Activated T-cell treated with anti-CD3 and anti-CD28 coated beads, Interleukin-2, amount 50 U/mL, for 4 hours (primary cell): ENCODE measurements at regions not wholly inside any gene's neighbourhood (a gene's known extent, or its start where the extent isn't known, plus 50 kb on each side); places are given as distances from the start of the nearest gene placed in this dataset.
"Not testable (repeated sequence)": the region's sequence is repeated elsewhere in the genome, so short reads cannot be mapped to it uniquely, and the experiment has no call there.

Experiments
- ATAC-seq, 2 donors: fragments of 200-7000 bp; cut with Tn5 transposase; one replicate each; pipeline ENCODE4 v1.10.0; 2021
- DNase-seq: peaks from one replicate; pipeline ENCODE4 v3.0.0-alpha.2; 2020
- H3K27me3 Mint-ChIP-seq: one replicate; pipeline ENCODE4 v1.8.0; 2021; ENCODE audit warnings: low read depth, mixed read lengths
- H3K36me3 Mint-ChIP-seq: one replicate; pipeline ENCODE4 v1.8.0; 2022; ENCODE audit warnings: mixed read lengths; ENCODE audit not compliant: insufficient read depth
- H3K4me1 Mint-ChIP-seq: one replicate; pipeline ENCODE4 v1.8.0; 2021; ENCODE audit warnings: low read depth, mixed read lengths
- H3K4me3 Mint-ChIP-seq: one replicate; pipeline ENCODE4 v1.8.0; 2021; ENCODE audit warnings: mild to moderate bottlenecking, moderate library complexity, mixed read lengths
- H3K9me3 Mint-ChIP-seq: one replicate; pipeline ENCODE4 v1.8.0; 2021; ENCODE audit warnings: mixed read lengths

DNA sequence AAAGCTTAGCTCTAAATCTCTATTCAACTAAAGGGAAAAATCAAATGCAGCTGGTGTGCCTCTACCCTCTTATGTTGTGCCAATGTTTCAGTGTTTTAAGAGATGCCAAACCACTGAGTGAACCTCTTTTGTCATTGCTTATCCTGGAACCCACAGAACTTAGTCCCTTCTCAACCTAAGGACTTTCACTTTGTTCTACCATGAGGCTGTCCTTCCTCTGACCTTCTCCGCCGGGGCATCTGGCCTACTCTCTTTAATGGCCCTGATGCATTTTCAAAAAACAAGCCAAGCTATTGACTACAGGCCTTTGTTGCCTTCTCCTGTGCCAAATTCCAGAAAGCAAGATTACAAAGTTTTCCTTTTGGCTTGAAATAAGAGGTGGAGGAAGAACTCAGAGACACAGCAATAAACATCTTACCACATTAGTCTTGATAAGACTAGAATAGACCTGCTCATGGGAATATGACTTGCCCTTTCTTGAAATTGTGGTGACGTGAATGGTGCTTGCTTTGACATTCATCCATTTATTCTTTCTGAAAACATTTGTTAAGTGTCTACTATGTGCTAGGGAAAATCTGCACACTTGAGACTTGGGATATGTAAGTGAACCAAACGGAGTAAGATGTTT is 253.2 kb upstream of the SMIM30 start:
- Mint-ChIP-seq H3K9me3 (no peaks in the 10 kb centered on the region), H3K4me1 (no peaks in the 10 kb centered on the region), H3K27me3 (no peaks in the 10 kb centered on the region), H3K4me3 (no peak overlapping the region), H3K36me3 (no peaks in the 10 kb centered on the region)
- ATAC-seq (no peak), DNase-seq (no peak)

- no peak for ATAC-seq
- H3K4me3 Mint-ChIP-seq: no peak overlapping the region
- H3K4me1 Mint-ChIP-seq: no peaks in the 10 kb centered on the region
- H3K36me3 Mint-ChIP-seq: no peaks in the 10 kb centered on the region
- no peaks in the 10 kb centered on the region for H3K27me3 Mint-ChIP-seq
- DNase-seq: no peak
- peaks cover 2% of the 10 kb centered on the region for H3K9me3 Mint-ChIP-seq
Measured at GRCh38 chr7:113370910-113371309, 252.6 kb upstream of the SMIM30 start.

DNA sequence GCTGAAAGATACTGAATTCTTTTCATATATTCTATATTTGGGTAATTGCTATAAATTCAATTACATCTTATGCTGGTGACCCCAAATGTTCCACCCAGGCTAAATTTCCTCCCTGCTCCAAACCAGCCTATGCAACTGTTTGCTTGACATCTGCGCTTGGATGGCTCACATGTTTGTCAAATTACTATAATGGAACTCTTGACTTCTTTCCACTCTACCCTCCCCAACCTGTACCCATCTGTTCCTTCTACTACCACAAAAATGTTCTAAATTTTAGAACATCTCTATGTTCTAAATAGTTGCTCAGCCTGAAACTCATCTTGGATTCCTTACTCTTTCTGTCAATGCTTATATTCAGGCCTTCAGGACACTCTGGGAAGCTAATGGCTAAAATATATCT is 249.9 kb upstream of the SMIM30 start:
- ATAC-seq (no peak), DNase-seq (no peak)
- no peaks in the 10 kb centered on the region for H3K27me3 Mint-ChIP-seq
- no peak overlapping the region for H3K4me3 Mint-ChIP-seq
- H3K9me3 Mint-ChIP-seq: peaks cover 4% of the 10 kb centered on the region
- H3K4me1 Mint-ChIP-seq: no peaks in the 10 kb centered on the region
- H3K36me3 Mint-ChIP-seq: no peaks in the 10 kb centered on the region

DNA sequence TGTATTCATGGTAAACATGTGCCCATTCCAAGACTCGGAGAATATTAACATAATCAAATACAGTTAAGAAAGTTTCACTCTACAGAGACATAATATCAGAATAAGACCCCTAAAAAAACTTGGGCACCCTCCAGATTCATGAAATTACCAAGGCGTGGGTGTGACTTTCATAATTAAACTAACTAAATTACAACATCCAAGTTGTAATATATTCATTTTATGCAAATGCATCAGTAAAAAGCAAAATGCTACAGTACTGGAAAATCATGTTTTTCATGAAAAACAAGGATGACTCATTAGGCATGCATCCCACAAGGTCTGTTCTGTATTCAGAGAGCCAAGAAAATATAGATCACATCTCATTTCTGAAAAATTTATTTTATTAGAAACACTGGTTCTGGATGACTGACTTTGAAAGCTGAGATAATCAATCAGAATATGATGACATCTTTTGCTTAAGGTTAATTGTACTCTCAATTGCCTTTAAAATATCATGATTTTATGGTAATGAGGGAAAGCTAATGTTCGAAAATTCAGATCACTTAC is 248.8 kb upstream of the SMIM30 start:
- Mint-ChIP-seq H3K27me3 (no peaks in the 10 kb centered on the region), H3K4me3 (no peak overlapping the region), H3K9me3 (peaks cover 4% of the 10 kb centered on the region), H3K4me1 (no peaks in the 10 kb centered on the region), H3K36me3 (no peaks in the 10 kb centered on the region)
- DNase-seq: no peak
- no peak for ATAC-seq

DNA sequence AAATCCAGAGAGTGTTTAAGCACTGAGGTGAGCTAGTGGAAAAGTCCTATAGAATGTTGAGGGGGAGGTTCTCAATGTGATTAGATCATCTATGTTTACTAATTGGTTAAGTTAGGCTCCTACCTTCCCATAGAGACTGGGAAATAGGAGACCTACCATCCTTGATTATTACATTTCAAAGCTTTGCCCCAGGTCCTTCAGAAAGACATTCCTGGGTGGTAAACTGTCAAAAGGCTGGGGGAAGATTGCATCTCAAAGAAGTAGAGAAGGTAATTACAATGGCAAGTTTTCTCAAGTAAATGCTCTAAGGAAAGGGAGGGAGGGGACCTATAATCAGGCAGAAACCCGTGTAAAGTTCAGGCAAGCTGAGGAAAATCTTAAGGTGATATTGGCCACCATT is 247.8 kb upstream of the SMIM30 start:
- H3K4me3 Mint-ChIP-seq: no peak overlapping the region
- DNase-seq (no peak), ATAC-seq (no peak)
- H3K4me1 Mint-ChIP-seq: no peaks in the 10 kb centered on the region
- no peaks in the 10 kb centered on the region for H3K36me3 Mint-ChIP-seq
- peaks cover 4% of the 10 kb centered on the region for H3K9me3 Mint-ChIP-seq
- H3K27me3 Mint-ChIP-seq: no peaks in the 10 kb centered on the region

GRCh38 chr7:113349339-113349738 is 231.0 kb upstream of the SMIM30 start:
- ATAC-seq (no peak), DNase-seq (no peak)
- Mint-ChIP-seq H3K27me3 (no peaks in the 10 kb centered on the region), H3K36me3 (no peaks in the 10 kb centered on the region), H3K4me1 (no peaks in the 10 kb centered on the region), H3K4me3 (no peak overlapping the region), H3K9me3 (no peaks in the 10 kb centered on the region)

DNA sequence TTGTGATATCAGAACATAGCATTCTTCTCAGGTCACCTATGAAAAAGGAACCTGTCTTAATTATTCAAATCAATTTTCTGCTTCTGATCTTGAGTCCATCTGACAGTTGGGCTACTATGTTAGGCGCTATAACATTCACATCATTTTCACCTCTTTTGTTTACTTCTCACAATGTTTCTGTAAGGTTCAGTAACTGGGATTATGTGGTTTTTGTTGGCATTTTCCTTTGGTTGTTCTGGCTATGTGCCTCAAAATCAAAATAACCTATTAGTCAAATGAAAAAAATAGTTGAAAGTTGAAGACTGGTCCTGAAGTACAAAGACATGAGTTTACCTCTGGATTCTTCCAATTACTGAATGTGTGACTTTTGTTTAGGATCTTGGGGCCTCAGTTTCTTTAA is 221.3 kb upstream of the SMIM30 start:
- ATAC-seq (no peak), DNase-seq (no peak)
- peaks cover 4% of the 10 kb centered on the region for H3K9me3 Mint-ChIP-seq
- H3K4me3 Mint-ChIP-seq: no peak overlapping the region
- no peaks in the 10 kb centered on the region for H3K27me3 Mint-ChIP-seq
- H3K4me1 Mint-ChIP-seq: no peaks in the 10 kb centered on the region
- H3K36me3 Mint-ChIP-seq: no peaks in the 10 kb centered on the region

DNA sequence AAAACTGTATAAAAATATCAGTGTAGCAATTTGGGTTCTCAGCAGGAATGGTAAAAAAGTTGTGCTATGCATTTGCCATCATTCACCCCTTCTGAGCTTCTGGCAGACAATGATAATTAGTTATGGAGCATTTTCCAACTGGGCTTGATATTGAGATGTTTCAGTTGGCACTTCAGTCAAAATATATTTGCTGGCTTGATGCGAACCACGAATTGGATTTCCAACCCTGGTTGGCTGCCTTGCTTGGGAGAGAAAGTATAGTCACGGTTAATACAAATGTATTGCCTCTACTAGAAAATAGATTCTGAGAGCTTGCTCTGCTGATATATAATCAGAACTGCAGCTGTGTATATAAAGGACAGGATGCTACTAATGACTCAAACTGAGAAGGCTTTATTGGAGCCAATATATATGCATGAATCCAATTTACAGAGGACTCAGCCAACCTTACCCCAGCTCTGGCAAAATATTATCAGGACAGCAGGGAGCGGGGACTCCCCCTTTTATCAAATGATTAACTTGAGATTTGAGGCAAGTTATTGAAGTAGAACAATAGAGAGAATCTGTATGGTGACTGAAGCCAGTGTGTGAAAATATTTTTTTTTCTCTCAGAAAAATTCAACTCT is 219.8 kb upstream of the SMIM30 start:
- DNase-seq: no peak
- Mint-ChIP-seq H3K4me3 (no peak overlapping the region), H3K9me3 (peaks cover 4% of the 10 kb centered on the region), H3K4me1 (no peaks in the 10 kb centered on the region), H3K36me3 (no peaks in the 10 kb centered on the region), H3K27me3 (no peaks in the 10 kb centered on the region)
- no peak for ATAC-seq

DNA sequence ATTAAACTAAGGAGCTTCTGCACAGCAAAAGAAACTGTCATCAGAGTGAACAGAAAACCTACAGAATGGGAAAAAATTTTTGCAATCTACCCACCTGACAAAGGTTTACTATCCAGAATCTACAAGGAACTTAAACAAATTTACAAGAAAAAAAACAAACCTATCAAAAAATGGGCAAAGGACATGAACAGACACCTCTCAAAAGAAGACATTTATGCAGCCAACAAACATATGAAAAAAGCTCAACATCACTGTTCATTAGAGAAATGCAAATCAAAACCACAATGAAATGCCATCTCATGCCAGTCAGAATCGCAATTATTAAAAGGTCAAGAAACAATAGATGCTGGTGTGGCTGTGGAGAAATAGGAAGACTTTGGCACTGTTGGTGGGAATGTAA is 218.5 kb upstream of the SMIM30 start:
- H3K4me1 Mint-ChIP-seq, ATAC-seq, H3K4me3 Mint-ChIP-seq: not testable (repeated sequence)

DNA sequence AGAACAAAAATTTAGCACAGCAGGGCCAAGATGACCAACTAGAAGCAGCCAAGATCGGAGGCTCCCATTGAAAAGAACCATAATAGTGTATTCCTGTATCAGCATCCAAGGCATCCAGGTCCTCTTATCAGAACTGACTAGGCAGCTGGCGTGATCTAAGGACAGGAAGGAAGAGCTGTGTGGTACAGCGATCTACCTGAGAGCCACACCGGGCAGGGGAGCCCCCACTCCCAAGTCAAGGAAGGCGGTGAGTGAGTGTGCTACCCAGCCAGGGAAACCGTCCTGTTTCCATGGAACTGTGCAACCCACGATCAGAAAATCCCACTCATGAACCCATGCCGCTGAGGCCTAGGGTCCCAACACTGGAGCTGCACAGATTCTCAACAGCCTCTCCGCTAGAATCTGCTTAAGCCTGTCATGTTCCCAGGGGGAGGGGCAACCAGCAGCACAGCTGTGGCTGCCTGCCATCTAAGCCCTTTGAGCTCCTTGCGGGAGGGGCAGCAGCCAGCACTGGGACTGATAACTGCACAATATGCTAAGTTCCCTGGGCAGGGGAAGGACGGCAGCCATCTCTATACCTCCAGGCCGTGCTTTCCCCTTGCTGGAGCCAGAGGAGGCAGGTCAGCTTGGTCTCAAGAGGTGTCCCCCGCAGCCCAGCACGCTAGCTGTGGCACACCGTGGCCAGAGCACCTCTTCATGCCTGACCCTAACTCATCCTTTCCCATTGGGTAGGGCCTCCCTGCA is 213.0 kb upstream of the SMIM30 start:
- Mint-ChIP-seq H3K27me3 (peaks cover 2% of the 10 kb centered on the region), H3K36me3 (no peaks in the 10 kb centered on the region), H3K4me3 (no peak overlapping the region), H3K4me1 (no peaks in the 10 kb centered on the region), H3K9me3 (peaks cover 3% of the 10 kb centered on the region)
- no peak for ATAC-seq
- DNase-seq: no peak

More for the DNA sequence above, 218.5 kb upstream of the SMIM30 start:
- H3K27me3 Mint-ChIP-seq, DNase-seq, H3K9me3 Mint-ChIP-seq, H3K36me3 Mint-ChIP-seq: not testable (repeated sequence)

DNA sequence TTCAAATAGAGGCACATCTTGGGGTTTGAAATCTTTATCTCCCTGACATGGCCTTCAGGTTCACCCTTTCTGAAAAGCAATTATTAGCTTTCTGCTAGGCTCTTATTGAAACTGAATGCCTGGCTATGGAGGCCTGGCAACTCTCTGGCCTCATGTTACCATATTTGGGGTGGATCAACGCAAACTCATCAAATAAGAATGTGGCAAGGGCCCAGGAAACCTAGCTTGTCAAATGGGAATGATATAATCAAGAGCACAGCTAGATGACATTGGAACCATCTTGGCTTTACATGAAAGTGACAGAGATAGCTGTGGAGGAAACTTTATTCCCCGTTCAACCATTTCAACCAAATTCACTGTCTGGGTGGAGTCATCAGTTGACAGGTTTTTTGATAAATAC is 202.8 kb upstream of the SMIM30 start:
- H3K36me3 Mint-ChIP-seq: no peaks in the 10 kb centered on the region
- no peak overlapping the region for H3K4me3 Mint-ChIP-seq
- ATAC-seq (no peak), DNase-seq (no peak)
- no peaks in the 10 kb centered on the region for H3K27me3 Mint-ChIP-seq
- H3K4me1 Mint-ChIP-seq: no peaks in the 10 kb centered on the region
- no peaks in the 10 kb centered on the region for H3K9me3 Mint-ChIP-seq

GRCh38 chr7:113320419-113320818 is 202.1 kb upstream of the SMIM30 start:
- Mint-ChIP-seq H3K9me3 (no peaks in the 10 kb centered on the region), H3K4me3 (no peak overlapping the region), H3K4me1 (no peaks in the 10 kb centered on the region), H3K36me3 (no peaks in the 10 kb centered on the region), H3K27me3 (no peaks in the 10 kb centered on the region)
- DNase-seq (no peak), ATAC-seq (no peak)

DNA sequence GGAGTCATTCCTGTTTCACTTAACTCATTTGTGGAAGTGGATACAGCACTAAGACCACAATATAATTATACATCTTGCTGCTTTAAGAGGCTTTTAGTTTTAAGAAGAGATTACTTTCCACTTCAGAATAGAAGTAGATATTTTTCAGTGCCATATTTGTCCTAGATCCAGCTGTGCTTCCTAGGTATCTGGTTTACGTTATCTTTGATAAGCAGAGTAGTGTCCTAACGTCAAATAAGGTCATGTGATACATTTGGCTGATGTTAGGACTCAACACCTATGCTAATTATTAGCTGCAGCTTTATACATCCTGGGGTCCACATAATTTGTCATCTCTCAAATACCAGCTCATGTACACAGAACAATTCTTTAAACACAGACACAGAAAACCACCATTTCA is 196.2 kb upstream of the SMIM30 start:
- Mint-ChIP-seq H3K36me3 (no peaks in the 10 kb centered on the region), H3K4me1 (no peaks in the 10 kb centered on the region), H3K4me3 (no peak overlapping the region), H3K9me3 (no peaks in the 10 kb centered on the region), H3K27me3 (no peaks in the 10 kb centered on the region)
- no peak for DNase-seq
- no peak for ATAC-seq

DNA sequence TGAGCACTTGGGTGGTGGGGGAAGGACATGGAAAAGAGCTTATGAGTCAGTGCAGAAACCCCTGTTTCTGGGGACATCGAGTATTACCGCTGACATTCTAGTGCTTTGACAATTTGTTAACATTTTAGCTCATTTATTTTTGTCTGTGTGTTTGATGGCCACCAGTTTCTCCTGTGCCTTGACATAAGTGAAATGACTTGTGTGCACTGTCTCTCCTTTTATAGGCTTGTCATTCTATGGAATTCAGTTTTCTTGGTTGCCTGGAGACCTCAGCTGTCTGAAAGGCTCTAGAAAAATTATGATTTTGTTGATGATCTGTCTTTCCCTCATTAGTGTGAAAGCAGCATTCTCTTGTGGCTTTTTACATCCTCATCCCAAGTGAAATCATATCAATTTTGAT is 190.0 kb upstream of the SMIM30 start:
- H3K27me3 Mint-ChIP-seq: no peaks in the 10 kb centered on the region
- no peaks in the 10 kb centered on the region for H3K4me1 Mint-ChIP-seq
- DNase-seq (no peak), ATAC-seq (no peak)
- no peaks in the 10 kb centered on the region for H3K9me3 Mint-ChIP-seq
- H3K36me3 Mint-ChIP-seq: no peaks in the 10 kb centered on the region
- H3K4me3 Mint-ChIP-seq: no peak overlapping the region

DNA sequence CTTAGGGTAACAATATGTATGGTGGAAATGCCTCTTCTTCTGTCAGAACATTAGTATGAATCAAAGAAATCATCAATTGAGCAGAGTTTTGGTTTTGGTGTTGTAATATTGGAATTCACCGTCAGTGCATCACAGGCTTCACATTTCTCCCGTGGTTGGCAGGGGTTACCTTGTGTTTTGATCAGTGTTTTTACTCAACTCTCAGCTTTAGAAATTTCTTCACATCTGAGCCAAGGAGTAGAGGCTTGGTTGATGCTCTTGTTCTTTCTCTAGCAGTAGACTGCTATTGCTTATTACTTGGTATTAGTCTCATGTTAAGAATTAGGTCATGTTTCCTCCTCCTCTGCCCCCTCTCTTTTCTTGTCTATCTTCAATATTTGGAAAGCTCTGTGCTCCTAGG is 188.8 kb upstream of the SMIM30 start:
- H3K9me3 Mint-ChIP-seq: no peaks in the 10 kb centered on the region
- ATAC-seq: no peak

More for the DNA sequence above, 188.8 kb upstream of the SMIM30 start:
- no peaks in the 10 kb centered on the region for H3K4me1 Mint-ChIP-seq
- no peaks in the 10 kb centered on the region for H3K27me3 Mint-ChIP-seq
- no peaks in the 10 kb centered on the region for H3K36me3 Mint-ChIP-seq
- no peak for DNase-seq
- no peak overlapping the region for H3K4me3 Mint-ChIP-seq
